GM19467 (cell line): ENCODE measurements at regions not wholly inside any gene's neighbourhood (a gene's known extent, or its start where the extent isn't known, plus 50 kb on each side); places are given as distances from the start of the nearest gene placed in this dataset.
"Not testable (repeated sequence)": the region's sequence is repeated elsewhere in the genome, so short reads cannot be mapped to it uniquely, and the experiment has no call there.

ENCODE experiments used
- ATAC-seq: cut with Tn5 transposase; IDR thresholded peaks from one replicate; pipeline ENCODE4 v1.9.1; 2021; ENCODE audit warnings: mild to moderate bottlenecking, moderate library complexity; ENCODE audit not compliant: unreplicated experiment

DNA sequence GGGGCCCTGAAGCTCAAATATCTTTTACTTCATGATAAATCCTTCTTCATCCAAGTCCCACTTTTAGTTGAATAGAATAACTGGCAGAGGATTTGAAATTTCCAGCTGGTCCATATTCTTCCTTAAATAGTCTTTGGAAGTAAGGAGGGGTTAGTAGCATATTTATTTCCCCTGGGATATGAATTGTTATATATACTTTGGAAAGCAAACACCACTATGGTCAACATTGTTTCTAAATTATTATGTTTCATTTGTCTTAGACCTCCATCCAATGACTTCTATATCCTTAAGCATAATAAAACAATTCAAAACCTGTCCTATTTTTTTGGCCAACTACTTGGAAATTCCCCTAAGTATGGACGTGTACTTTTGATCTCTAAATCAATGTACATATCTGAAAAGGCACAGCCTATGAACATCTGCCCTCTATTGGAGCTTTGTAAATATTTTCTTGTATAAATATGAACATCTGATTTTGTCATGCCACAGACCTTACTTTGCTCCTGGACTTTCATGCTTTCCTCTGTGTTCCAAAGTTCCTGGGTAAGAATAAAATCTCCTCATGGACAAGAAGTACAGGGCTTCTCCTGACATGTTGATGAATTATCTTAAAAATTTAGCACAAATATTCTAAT, 1212.0 kb downstream of the GALC start:
- no peak for ATAC-seq

DNA sequence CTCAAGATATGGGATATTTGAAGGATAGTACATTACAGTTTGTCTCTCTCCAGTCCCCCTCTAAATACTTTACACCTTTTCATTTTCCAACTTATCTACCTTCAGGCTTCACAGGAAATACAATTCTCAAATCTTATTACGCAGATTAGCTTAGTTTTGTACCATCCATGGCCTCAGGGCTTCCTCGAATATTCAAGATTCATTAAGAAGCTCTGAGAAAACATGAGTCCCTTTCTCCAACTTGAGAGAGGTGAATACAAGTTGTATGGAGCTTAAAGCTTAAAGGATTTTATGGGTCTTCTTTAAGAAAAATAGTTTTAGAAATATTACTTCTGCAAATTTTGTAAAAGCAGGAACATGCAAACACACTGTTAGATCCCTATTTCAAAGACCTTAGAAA, 1212.5 kb downstream of the GALC start:
- ATAC-seq: no peak

DNA sequence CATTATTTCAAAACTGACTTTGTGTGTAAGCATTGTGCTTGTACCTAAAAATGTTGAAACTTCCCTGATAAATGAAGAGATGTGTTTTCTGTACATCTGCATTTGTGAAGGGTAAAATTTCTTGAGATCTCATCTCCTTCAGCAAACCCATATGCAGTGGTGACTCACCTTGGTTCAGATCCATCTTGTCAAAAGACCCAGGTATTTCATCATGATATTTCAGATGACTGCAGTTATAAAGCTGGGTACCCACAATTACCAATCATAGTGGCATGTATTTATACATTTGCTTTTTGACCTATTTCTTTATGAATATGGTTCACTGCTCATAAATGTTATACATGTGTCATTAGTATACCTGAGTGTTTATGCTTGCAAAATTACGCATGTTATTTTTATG, 1213.6 kb downstream of the GALC start:
- no peak for ATAC-seq

DNA sequence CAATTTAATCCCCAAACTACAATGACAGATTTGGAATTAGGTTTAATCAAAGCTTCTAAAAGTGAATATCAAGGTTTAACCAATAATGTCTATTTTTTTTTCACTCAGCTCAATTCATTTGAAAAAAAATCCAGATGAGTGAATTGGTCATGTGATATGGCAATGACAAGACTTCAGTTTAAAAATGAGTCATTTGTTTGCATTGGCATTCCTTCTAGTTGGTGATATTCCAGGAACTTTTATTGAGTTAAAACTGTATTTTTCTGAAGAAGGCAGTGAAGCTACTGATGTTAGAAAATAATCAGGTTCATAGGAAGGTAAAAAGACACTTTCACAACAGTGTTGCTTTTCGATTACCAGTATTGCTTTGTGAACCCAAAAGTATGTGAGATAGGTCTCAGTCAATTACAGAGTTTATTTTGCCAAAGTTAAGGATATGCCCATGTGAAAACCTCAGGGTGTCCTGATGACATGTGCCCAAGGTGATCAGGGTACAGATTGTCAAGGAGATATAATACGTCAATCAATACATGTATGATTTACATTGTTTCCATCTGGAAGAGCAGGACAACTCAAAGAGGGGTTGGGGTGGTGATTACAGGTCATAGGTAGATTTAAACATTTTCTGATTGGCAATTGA, 1214.9 kb downstream of the GALC start:
- ATAC-seq: no peak

DNA sequence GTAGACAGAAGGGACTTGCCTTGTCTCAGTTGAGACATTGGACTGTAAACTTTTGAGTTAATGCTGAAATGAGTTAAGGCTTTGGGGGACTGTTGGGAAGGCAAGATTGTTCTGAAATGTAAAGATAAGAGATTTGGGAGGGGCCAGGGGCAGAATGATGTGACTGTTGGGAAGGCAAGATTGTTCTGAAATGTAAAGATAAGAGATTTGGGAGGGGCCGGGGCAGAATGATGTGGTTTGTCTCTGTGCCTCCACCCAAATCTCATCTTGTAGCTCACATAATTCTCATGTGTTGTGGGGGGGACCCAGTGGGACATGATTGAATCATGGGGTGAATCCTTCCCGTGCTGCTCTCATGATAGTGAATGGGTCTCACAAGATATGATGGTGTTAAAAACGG, 1217.1 kb downstream of the GALC start:
- ATAC-seq: not testable (repeated sequence)

DNA sequence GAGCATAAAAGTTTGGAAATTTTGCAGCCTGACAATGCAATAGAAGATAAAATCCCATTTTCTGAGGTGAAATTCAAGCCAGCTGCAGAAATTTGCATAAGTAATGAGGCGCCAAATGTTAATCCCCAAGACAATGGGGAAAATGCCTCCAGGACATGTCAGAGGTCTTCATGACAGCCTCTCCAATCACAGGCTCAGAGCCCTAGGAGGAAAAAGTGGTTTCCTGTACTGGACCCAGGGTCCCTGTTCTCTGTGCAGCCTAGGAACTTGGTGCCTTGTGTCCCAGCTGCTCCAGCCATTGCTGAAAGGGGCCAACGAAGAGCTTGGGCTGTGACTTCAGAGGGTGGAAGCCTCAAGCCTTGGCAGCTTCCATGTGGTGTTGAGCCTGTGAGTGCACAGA, 1218.1 kb downstream of the GALC start:
- ATAC-seq: no peak

DNA sequence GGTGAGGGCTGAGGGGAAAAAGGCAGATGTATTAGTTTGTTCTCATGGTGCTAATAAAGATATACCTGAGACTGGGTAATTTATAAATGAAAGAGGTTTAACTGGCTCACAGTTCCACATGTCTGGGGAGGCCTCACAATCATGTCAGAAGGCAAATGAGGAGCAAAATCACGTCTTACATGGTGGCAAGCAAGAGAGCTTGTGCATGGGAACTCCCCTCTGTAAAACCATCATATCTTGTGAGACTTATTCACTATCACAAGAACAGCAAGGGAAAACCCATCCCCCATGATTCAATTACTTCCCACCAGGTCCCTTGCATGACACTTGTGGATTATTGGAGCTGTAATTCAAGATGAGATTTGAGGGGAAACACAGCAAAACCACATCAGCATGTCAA, 1220.9 kb downstream of the GALC start:
- no peak for ATAC-seq

DNA sequence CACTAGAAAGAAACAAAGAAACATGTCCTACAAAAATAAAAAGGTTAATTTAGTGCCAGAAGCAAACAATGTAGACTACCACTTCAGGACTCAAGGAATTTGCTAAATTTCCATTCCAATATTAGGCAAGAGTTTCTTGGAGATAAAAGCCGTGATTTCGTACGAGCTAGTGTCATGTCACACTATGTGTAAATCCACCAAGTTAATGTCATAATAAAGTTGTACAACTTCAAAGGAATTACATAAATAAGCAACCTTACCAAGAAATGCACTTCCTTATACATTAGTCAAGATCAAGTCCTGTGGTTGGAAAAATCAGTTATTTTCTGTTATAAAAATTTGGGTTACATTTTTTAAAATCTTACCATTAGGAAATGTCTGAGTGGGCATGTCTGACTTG, 1222.8 kb downstream of the GALC start:
- no peak for ATAC-seq

DNA sequence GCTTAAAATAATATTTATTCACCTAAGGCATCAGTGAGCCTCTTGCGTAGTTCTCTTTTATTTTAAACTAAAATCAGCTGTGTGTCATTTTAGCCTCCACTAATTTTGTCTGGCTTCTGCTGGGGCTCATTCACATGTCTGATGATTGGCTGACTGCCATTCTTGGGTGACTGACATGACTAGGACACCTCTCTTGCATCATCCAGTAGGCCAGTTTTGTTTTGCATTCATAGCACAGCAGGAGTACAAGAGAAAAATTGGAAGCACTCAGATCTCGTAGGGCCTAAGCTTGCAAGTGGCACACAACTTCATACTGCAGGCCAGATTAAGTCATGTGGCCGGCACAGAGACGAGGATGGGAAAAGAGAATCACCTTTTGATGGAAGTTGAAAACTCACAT, 1226.5 kb downstream of the GALC start:
- no peak for ATAC-seq

DNA sequence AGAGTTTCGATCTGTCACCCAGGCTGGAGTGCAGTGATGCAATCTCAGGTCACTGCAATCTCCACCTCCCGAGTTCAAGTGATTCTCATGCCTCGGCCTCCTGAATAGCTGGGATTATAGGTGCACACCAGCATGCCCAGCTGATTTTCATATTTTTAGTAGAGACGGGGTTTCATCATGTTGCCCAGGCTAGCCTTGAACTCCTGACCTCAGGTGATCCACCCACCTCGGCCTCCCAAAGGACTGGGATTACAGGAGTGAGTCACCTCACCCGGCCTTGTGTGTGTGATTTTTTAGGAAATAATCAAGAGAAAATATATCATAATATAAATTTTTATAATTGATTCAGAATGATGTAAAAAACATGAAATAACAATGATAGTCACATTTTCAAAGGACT, 1231.4 kb downstream of the GALC start:
- ATAC-seq: no peak

DNA sequence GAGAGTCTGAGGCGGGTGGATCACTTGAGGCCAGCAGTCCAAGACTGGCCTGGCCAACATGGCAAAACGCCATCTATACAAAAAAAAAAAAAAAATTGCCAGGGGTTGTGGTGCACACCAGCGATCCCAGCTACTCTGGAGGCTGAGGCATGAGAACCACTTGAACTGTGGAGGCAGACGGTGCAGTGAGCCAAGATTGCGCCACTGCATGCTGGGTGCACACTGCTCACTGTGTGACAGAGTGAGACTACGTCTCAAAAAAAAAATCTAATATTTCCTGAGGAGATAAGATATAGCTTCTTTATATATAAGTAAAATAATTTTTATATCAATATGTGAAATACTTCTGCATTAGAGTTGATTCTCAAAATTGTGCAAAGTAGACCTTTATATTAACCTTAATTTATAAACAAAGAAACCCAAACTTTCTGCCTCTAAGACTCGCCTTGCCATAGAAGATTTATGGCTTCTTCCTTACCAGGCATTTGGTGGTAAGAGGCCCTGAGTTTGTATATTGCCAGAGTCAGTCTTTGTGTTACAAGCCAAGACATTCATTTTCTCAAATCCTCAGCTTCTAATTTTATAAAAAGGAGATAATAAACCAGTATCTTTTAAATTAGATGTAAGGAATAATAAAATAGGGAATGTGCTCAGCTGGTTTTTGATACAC, 1226.7 kb downstream of the FLRT2 start:
- no peak for ATAC-seq

DNA sequence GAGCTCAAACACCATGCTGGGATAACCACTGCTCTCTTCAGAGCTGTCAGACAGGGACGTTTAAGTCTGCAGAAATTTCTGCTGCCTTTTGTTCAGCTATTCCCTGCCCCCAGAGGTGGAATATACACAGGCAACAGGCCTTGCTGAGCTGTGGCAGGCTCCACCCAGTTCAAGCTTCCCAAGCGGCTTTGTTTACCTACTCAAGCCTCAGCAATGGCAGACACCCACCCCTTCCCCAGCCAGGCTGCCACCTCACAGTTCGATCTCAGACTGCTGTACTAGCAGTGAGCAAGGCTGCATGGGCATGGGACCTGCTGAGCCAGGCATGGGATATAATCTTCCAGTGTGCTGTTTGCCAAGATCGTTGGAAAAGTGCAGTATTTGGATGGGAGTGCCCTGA, 1220.5 kb downstream of the FLRT2 start:
- ATAC-seq: not testable (repeated sequence)

DNA sequence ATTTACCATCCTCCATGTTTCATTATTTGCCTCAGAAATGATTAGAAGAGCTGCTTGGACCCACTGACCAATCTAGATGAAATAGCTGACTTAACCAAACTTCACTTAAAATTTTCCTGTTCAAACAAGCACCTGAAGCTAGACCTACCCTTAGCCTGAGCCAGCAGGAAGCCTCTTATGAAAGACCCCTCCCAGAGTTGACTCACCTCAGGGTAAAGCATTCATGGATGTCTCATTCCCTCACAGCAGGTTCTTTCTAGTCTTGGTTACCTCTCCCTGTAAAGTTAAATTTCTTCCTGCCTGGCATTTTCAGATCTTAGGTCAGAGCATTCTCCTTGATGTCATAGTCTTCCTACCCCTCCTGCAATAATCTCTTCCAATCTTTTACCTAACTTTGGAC, 1209.8 kb downstream of the FLRT2 start:
- ATAC-seq: no peak

DNA sequence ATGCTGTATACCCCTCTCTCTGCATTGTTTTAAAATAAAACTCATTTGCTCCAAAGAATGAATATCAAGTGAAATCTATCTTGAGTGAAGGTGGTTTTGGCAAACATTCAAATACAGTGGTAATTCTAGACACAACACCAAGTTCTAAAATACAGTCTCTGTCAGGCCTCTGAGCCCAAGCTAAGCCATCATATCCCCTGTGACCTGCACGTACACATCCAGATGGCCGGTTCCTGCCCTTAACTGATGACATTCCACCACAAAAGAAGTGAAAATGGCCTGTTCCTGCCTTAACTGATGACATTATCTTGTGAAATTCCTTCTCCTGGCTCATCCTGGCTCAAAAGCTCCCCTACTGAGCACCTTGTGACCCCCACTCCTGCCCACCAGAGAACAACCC, 1201.5 kb downstream of the FLRT2 start:
- not testable (repeated sequence) for ATAC-seq

DNA sequence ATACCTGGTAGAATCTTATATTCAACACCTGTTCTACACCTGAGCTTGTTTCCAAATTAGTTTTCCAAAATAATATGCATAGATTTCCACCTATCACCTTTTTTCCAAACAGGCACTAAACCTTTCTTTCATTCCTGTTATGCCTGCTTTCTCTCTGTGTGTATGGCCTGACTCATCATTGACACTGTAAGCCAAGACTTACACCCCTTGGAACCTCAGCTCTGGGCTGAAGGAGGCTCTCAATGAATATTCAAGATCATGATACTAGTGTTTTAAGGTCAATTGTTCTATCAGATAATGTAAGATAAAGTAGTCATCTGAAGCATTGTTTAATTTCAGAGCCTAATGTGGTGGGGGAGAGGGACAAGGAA, 1193.3 kb downstream of the FLRT2 start:
- no peak for ATAC-seq

DNA sequence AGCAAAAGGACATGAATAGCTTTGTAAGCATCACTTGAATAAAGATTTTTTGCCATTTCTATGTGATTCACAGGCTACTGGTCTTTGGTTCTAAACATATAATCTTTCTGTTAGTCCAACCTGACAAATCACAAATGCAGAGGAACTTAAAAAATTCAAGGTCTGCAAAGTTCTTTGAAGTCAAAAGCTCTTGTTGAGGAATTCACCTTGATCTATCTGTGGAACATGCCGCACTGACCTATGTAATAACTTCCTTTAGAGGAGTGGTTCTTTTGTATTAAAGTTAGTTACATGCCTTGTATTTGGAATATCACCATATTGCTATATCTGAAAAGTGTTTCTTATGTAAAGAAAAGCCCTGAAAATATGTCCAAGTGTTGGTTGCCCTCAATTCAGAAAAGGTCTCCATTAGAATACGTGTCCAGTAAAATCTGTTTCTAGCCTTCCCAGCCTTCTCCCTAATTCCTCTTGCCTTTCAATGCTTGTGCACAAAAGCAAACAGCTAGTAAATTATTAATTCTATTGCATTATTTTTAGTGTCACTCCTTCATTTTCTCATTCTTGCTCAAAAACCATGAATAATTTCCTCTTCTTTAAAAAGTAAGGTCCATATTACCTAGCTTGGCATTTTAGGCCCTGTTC, 1192.8 kb downstream of the FLRT2 start:
- ATAC-seq: no peak

DNA sequence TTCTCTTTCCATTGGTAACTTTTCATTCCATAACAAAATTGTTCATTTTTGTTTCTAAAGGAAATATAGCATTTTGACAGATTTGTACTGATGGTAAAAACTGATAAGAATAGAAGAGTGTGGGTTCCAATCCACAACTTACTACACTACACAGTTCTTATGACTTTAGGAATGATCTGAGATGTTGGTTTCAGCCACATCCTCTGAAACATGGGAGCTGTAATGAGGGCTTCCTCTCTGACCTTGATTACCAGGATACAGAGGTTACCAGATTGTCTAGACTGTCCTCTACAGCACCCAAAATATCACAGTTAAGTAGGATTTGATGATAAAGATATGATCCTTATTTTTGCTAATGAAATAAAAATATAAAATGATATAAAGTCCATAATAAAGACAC, 1184.6 kb downstream of the FLRT2 start:
- no peak for ATAC-seq

DNA sequence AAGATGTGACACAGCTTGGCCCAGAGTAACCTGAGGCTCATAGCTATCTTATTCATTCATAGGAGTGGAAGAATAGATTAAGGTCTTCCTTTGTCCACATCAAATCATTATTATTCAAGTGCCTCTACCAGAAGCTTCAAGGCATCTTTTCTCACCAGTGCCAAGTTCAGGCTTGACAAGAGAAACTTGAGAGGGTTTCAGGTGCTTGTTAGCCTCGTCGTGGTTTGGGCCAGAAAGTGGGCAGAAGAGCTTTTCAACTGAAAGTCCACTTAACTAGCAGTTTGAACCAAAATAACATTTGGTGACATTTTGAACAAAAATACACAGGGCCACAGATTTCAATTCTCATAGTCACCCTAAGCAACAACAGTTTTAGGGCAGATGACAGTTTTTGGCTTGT, 1184.2 kb downstream of the FLRT2 start:
- no peak for ATAC-seq

DNA sequence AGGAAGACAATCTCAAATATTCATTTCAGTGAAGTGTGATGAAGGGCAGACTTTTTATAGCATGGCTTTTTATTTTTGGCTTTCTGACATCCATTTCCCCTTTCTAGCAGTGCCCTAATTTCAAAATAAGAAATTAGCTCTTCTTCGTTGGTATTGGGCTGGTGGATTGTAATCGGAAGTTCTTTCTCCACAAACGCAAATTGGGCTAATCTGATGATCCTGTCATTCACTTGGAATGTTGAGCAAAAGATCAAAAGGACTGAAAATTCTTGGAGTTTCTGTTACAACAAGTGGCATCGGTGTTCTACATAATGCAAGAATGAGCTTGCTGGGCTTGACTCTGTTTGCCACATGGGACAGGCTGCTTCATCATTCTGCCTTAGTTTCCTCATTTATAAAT, 1182.8 kb downstream of the FLRT2 start:
- ATAC-seq: no peak

DNA sequence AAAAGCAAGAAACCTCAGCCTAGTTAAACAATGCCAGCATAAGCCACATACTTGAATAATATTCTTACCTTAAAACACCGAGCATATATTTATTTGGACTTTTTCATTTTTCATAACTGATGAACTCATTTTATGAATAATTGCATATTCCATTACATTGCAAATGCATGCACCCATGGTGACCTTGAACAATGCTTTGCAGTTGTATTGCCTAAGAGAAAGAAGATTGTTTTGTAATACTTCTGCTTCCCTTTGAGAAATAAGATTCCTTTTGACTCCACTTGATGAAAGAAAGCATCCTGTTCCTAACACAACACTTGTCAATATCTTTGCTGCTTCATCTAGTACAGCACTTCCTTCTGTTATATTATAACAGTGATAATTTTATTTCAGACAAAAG, 1182.2 kb downstream of the FLRT2 start:
- ATAC-seq: no peak

DNA sequence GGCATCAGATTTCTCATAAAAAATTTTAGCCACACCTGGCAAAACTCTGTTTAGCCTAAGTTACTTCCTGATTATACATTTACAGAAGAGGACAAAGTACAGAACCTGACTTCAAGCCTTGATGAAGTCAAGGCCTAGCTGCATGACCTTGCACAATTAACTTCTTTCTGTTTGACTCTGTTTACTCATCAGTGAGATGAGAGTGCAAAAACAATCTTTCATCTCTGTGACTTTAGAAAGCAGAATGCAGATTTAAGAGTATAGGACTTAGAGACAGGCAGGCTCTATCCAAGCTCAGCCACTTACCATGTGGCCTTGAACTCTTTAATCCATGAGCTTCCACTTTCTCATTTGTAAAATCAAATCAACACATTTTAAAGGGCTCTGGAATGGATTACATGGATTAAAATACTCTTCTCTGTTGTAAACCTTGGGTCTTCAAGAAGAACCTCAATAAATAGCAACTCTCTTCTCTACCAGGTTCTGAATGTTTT, 1178.9 kb downstream of the FLRT2 start:
- no peak for ATAC-seq

DNA sequence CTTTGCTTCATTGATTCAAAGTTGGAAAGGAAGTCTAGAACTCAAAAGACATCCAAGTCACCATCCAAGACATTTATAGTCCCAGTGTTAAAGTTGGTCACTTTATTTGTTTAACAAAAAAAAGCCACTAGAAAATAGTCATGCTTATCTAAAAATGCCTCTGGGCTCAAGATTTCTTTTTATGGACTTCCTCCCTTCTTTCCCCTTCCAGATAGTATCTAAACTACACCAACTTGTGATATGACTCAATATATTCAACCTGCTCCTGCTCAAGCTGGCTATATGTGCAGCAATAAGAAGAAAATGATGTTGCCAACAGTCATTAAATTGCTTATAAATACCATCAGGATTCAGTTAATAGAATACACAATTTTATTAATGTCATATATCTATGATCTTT, 1177.1 kb downstream of the FLRT2 start:
- ATAC-seq: no peak
